ENCODE measurements at regions not wholly inside any gene's neighbourhood (a gene's known extent, or its start where the extent isn't known, plus 50 kb on each side); places are given as distances from the start of the nearest gene placed in this dataset.

GRCh38 chr2:118264232-118264990 lies 176.1 kb downstream of the INSIG2 start:
- DNase-seq, result no peak

GRCh38 chr2:118257696-118258095 lies 169.4 kb downstream of the INSIG2 start:
- DNase-seq, result no peak

- no peak for DNase-seq
Observed at GRCh38 chr2:118255771-118256372, 167.6 kb downstream of the INSIG2 start.

- no peak for DNase-seq
Observed at GRCh38 chr2:118255301-118255700, 167.0 kb downstream of the INSIG2 start.

GRCh38 chr2:118254116-118254515 lies 165.8 kb downstream of the INSIG2 start:
- DNase-seq, result no peak

- no peak for DNase-seq
Observed at GRCh38 chr2:118251427-118251826, 163.2 kb downstream of the INSIG2 start.

GRCh38 chr2:118250463-118250862 lies 162.2 kb downstream of the INSIG2 start:
- DNase-seq, result no peak

- DNase-seq, result no peak
Observed at GRCh38 chr2:118250001-118250400, 161.7 kb downstream of the INSIG2 start.

- DNase-seq, result no peak
Observed at GRCh38 chr2:118249531-118249930, 161.3 kb downstream of the INSIG2 start.

- no peak for DNase-seq
Observed at GRCh38 chr2:118246726-118247125, 158.5 kb downstream of the INSIG2 start.

GRCh38 chr2:118246079-118246478 lies 157.8 kb downstream of the INSIG2 start:
- no peak for DNase-seq

- no peak for DNase-seq
Observed at GRCh38 chr2:118244686-118245085, 156.4 kb downstream of the INSIG2 start.

- no peak for DNase-seq
Observed at GRCh38 chr2:118243031-118243430, 154.8 kb downstream of the INSIG2 start.

GRCh38 chr2:118242216-118242615 lies 153.9 kb downstream of the INSIG2 start:
- no peak for DNase-seq

- no peak for DNase-seq
Observed at GRCh38 chr2:118241128-118241527, 152.9 kb downstream of the INSIG2 start.

- no peak for DNase-seq
Observed at GRCh38 chr2:118240276-118240675, 152.0 kb downstream of the INSIG2 start.

GRCh38 chr2:118239284-118239683 lies 151.0 kb downstream of the INSIG2 start:
- no peak for DNase-seq

- no peak for DNase-seq
Observed at GRCh38 chr2:118237451-118237850, 149.2 kb downstream of the INSIG2 start.

GRCh38 chr2:118232796-118233195 lies 144.5 kb downstream of the INSIG2 start:
- DNase-seq, result no peak

- no peak for DNase-seq
Observed at GRCh38 chr2:118232391-118232790, 144.1 kb downstream of the INSIG2 start.

GRCh38 chr2:118231759-118232158 lies 143.5 kb downstream of the INSIG2 start:
- no peak for DNase-seq

GRCh38 chr2:118227698-118228508 lies 139.6 kb downstream of the INSIG2 start:
- no peak for DNase-seq

GRCh38 chr2:118225666-118226065 lies 137.4 kb downstream of the INSIG2 start:
- DNase-seq, result peak; percentile 60

- DNase-seq, result peak; percentile 66
Observed at GRCh38 chr2:118224895-118225311, 136.6 kb downstream of the INSIG2 start.
